ENCODE measurements at regions not wholly inside any gene's neighbourhood (a gene's known extent, or its start where the extent isn't known, plus 50 kb on each side); places are given as distances from the start of the nearest gene placed in this dataset.
"Not testable (repeated sequence)": the region's sequence is repeated elsewhere in the genome, so short reads cannot be mapped to it uniquely, and the experiment has no call there.

GRCh38 chr1:30008372-30008997, 714.9 kb downstream of the MATN1 start:
- DNase-seq (ENCODE audit: low read depth), result no peak

DNA sequence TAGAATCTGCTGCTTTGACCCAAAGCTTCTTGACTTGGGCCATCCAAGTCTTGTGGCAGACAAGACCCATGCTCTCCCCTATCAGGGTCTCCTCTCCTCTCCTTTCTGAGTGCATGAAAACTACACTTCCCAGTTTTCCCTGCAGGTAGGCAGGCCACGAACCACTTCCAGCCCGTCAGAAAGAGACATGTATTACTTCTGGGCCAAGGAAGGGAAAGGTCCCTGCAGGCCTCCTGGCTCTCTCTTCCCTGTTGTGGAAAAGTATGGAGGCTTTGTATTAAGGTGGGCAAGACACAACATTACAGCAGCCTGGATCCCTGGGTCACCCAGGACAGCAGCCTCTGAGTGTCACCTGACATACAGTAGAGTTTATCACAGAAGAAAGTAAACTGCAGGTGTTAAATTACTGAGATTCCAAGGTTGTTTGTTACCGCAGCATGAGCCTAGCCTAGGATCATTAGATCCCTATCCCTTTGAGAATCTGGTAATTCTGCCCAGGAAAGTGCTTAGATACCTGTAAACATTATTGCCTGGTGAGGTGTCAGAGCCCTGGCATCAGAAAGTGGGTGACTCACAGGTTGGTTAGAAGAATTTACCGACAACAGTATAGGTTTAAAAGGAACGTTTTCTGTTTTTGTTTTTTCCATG, 717.3 kb downstream of the MATN1 start:
- peak; percentile 71 for DNase-seq (ENCODE audit: low read depth)

- no peak for DNase-seq (ENCODE audit: low read depth)
These were observed 721.7 kb downstream of the MATN1 start for GRCh38 chr1:30001732-30002039.

GRCh38 chr1:30001011-30001731, 722.2 kb downstream of the MATN1 start:
- no peak for DNase-seq (ENCODE audit: low read depth)

GRCh38 chr1:30000266-30000665, 723.1 kb downstream of the MATN1 start:
- no peak for DNase-seq (ENCODE audit: low read depth)

- DNase-seq (ENCODE audit: low read depth), result no peak
These were observed 723.8 kb downstream of the MATN1 start for GRCh38 chr1:29999595-29999994.

- DNase-seq (ENCODE audit: low read depth), result no peak
These were observed 724.7 kb downstream of the MATN1 start for GRCh38 chr1:29998686-29999085.

GRCh38 chr1:29997818-29998217, 725.6 kb downstream of the MATN1 start:
- DNase-seq (ENCODE audit: low read depth), result not testable (repeated sequence)

DNA sequence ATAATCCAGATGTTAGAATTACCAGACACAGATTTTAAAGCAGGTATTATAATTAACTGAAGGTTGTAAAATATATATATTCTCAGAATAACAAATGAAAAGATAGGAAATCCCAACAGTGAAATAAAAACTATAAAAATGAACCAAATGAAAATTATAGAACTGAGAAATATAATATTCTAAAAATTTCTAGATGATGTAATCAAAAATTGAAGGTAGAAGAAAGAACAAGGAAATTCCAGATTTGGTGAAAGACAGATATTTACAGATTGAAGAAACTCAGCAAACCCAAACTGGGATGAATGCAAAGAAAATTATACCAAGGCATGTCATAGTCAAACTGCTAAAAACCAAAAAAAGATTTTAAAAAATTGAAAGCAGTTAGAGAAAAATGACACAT, 729.4 kb downstream of the MATN1 start:
- DNase-seq (ENCODE audit: low read depth), result no peak

GRCh38 chr1:29991815-29992214, 731.6 kb downstream of the MATN1 start:
- DNase-seq (ENCODE audit: low read depth), result no peak

- no peak for DNase-seq (ENCODE audit: low read depth)
These were observed 732.4 kb downstream of the MATN1 start for GRCh38 chr1:29991025-29991424.

GRCh38 chr1:29990304-29990703, 733.1 kb downstream of the MATN1 start:
- no peak for DNase-seq (ENCODE audit: low read depth)

DNA sequence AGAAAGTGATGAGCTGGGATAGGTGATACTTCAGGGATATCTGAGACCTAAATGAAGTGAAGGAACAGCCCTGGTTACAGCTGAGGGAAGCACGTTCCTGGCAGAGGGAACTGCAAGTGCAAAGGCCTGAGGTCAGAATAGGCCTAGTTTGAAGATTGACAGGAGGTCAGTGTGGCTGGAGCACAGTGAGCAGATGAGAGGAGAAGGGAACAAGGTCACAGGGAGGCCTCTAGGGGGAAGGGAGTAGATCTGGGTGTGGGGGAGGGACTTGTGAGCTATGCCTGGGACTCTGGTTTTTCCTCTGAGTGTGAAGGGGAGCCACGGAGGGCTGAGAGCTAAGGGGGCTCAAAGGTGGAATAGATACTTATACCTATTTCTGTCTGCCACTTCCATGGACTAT, 736.4 kb downstream of the MATN1 start:
- no peak for DNase-seq (ENCODE audit: low read depth)

DNA sequence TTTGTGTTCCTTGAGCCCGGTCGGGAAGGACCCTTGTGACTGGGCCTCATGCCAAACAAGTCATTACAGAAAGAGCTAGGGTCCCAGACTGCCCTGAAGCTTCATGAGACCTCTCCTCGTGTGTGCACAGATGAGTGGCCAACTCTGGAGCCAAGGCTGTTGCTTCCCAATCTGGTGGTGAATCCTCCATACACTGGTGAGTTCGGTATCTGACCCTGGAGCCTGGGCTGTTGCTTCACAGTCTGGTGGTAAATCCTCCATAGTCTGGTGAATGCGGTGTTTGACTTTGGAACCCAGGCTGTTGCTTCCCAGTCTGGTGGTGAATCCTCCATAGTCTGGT, 737.8 kb downstream of the MATN1 start:
- DNase-seq (ENCODE audit: low read depth), result no peak

DNA sequence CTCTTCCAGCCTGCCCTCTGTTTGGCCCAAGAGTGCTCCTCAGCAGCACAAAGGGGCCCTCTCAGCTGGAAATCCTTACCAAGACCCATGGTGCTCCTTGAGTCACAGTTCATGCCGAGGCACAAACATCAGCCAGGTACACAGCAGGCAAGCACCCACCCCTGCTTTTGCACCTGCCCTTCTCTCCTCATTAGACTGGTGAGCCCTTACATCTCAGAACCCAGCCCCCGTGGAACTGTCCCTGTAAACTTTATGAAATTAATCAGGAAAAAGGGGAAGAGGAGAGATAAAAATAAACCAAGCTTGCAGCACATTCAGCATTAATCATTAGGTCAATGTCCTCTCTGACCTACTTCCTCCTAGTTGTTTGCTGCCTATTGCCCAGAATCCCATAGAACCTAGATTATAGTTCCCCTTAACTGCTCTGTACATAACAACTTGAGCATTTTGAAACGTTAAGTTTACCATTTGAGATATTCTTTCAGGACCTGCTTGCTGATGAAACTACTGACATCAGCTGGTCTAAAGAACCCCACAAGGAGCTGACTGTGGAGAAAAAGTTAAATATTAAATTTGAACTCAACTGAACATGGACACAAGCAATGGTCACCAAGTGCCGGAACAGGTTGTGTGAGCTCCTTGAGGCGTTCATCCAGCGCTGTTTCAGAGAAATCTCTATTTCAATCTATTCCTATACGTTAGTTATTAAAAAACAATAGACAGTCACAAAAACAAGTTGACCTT, 738.4 kb downstream of the MATN1 start:
- no peak for DNase-seq (ENCODE audit: low read depth)

DNA sequence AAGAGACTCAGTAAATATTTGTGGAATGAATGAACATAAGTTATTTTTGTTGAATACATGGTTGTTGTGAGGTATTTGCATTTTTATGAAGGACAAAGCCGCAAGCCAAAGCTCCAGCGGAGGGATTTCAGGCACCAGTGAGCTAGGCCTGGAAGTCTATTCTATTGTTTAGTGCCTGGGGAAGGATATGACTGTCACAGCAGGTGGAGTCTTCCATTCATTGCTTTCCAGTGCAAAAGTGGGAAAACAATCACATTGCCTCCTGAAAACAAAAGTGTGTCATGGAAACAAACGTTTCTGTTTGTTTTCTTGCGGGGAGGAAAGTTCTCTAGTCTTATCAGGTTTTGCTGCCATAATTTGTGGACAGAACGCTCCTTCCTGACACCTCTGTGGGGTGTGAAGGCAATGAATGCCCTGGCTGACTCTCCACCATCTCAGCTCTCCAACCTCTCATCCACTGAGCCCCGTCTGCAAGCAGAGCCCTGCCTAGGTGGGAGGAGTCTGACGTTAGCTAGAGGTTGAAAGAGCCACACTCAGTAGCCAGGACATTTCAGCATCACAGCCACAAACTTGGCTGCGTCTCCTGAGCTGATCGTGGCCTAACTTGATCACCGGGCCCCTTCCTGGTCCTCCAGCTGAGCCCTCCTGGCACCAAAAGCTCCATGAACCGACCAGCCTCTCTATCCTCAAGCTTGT, 739.1 kb downstream of the MATN1 start:
- no peak for DNase-seq (ENCODE audit: low read depth)

- no peak for DNase-seq (ENCODE audit: low read depth)
These were observed 740.1 kb downstream of the MATN1 start for GRCh38 chr1:29983321-29983720.

DNA sequence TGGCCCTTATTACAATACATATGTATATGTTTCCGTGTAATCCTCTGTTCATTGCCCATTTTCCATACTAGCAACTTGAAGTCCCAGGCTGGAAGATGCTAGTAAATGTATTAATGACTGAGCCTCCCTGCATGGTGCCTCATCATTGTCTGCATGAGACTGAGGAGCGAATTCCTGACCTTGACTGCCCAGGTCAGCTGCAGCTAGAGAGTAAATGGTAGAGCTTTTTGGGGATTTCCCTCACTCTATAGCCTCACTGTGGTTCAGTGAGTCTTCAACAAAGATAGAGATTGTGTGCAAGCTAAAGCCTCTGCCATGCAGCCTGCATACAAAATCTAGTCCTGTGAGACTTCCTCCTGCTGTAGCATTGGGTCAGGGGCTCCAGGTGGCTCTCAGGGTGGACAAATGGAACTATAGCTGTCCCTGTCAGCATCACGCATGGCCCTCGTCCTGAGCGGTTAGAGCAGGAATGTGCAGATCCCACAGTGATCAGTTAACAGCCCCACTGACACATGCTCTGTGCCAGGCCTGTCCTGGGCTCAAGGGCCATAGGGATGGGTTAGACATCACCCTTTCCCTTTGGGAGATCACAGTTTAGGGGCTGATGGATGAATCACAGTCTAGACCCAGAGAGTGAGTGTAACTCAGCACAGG, 741.7 kb downstream of the MATN1 start:
- no peak for DNase-seq (ENCODE audit: low read depth)

DNA sequence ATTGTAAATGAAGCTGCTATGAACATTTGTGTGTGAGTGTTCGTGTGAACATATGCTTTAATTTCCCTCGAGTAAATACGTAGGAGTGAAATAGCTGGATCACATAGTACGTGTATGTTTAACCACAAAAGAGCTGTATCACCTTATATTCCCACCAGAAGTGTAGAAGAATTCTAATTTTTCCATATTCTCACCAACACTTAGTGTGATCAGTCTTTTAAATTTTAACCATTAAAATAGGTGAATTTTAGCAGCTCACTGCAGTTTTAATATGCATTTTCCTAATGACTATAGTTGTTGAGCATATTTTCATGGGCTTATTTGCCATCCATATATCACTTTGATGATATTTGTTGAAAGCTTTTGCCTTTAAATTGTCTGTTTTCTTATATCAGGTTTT, 741.2 kb downstream of the PTPRU start:
- DNase-seq (ENCODE audit: low read depth), result no peak

DNA sequence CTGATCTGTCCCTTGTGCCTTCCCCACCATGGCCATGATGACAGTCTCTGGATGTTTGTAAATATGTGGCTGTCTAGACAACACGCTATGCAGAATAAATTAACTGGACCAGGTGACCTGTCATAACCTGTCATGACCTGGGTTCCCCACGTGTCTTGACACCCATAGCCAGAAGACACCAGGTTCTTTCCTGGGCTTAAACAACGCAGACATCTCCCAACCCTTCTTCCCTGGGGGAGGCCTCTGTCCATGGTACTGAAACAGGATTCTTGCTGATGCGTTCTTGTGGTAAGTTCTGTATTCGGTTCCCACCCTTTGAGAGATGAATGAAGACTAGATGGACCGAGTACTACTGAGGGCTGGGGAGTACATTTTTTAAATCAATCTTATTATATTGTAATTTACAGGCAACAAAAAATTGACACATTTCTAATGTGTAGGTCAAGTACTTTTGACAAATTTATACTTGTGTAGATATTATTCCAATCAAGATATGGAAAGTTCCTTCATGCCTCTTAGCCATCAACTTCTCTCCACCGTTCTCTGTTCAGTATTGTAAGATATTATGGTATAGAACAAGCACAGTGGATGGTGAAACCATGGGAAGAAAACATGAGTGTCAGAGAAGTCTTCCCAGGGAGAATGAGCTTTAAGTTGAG, 738.8 kb downstream of the PTPRU start:
- peak; percentile 53 for DNase-seq (ENCODE audit: low read depth)

- peak; percentile 94 for DNase-seq (ENCODE audit: low read depth)
These were observed 738.0 kb downstream of the PTPRU start for GRCh38 chr1:29974316-29974724.

Measured in M059J (cell line).